ENCODE measurements at regions not wholly inside any gene's neighbourhood (a gene's known extent, or its start where the extent isn't known, plus 50 kb on each side); places are given as distances from the start of the nearest gene placed in this dataset.

DNA sequence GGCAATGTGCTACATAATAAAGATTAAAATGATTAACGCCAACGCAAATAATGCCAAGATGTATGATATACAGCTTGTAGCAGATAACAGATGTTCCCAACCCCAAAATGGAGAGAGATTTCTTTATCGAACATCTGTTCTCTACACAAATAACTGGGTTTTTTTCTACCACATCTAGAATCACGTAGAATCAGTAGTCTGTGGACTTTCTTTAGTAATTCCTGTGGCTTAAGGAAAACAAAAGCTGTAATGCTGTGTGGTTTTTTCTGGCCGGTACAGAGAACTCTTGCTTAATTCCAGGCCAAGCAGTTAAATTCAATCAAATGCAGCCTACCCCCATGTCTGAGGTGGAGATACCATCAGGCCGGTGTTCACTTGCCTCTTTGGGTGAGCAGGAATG, 303.4 kb downstream of the FAT3 start:
- no peak overlapping the region for H3K27ac Mint-ChIP-seq (ENCODE audit: unreplicated experiment)
- no peaks in the 10 kb centered on the region for H3K27me3 Mint-ChIP-seq (ENCODE audit: unreplicated experiment)
- no peak for DNase-seq (ENCODE audit: low spot score)
- TF ChIP-seq CTCF (IDR thresholded peaks at IDR 0.05; ENCODE audit: unreplicated experiment): no peak
- H3K4me3 Mint-ChIP-seq (ENCODE audit: unreplicated experiment): no peak overlapping the region
- H3K9me3 Mint-ChIP-seq (ENCODE audit: unreplicated experiment): no peaks in the 10 kb centered on the region
- H3K4me1 Mint-ChIP-seq (ENCODE audit: unreplicated experiment): no peaks in the 10 kb centered on the region
- H3K36me3 Mint-ChIP-seq (ENCODE audit: low read depth, unreplicated experiment): no peaks in the 10 kb centered on the region

DNA sequence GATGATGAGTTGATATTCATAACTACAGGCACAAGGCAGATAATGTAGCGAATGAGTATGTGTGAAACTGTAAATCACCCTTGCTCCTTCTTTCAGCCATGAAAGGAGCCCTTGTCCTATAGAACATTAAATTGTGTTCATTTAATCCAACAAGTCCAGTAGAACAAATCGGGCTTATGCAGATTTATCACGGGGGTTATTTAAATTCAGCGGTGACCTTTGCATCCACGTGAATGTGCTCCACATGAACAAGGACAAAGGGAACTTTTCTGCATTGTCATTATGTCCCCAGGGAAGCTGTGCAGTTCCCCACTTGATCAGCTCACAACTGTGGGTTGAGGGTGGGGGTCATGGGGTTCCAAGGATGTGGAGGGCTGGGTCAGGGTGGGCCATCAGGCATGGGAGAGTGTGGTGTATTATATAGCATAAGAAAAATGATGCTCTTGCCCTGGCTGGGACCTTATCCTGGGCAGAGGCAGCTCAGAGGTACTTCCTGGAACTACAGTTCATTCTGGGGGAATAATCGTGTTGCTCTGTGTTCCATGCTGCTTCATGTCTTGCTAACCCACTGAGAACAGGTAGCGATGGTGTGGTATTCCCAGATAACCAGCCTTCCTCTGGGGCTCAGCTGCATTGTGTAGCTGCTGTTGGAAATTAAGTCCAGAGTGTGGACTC, 306.6 kb downstream of the FAT3 start:
- H3K4me1 Mint-ChIP-seq (ENCODE audit: unreplicated experiment): no peaks in the 10 kb centered on the region
- H3K4me3 Mint-ChIP-seq (ENCODE audit: unreplicated experiment): no peak overlapping the region
- H3K27ac Mint-ChIP-seq (ENCODE audit: unreplicated experiment): no peak overlapping the region
- no peak for DNase-seq (ENCODE audit: low spot score)
- no peaks in the 10 kb centered on the region for H3K36me3 Mint-ChIP-seq (ENCODE audit: low read depth, unreplicated experiment)
- no peak for TF ChIP-seq CTCF (IDR thresholded peaks at IDR 0.05; ENCODE audit: unreplicated experiment)
- H3K9me3 Mint-ChIP-seq (ENCODE audit: unreplicated experiment): no peaks in the 10 kb centered on the region
- H3K27me3 Mint-ChIP-seq (ENCODE audit: unreplicated experiment): no peaks in the 10 kb centered on the region

GRCh38 chr11:92533657-92534335, 309.2 kb downstream of the FAT3 start:
- Mint-ChIP-seq H3K27me3 (ENCODE audit: unreplicated experiment) (no peaks in the 10 kb centered on the region), H3K4me1 (ENCODE audit: unreplicated experiment) (no peaks in the 10 kb centered on the region), H3K36me3 (ENCODE audit: low read depth, unreplicated experiment) (no peaks in the 10 kb centered on the region), H3K4me3 (ENCODE audit: unreplicated experiment) (no peak overlapping the region), H3K9me3 (ENCODE audit: unreplicated experiment) (no peaks in the 10 kb centered on the region), H3K27ac (ENCODE audit: unreplicated experiment) (no peak overlapping the region)
- DNase-seq (ENCODE audit: low spot score): no peak
- no peak for TF ChIP-seq CTCF (IDR thresholded peaks at IDR 0.05; ENCODE audit: unreplicated experiment)

DNA sequence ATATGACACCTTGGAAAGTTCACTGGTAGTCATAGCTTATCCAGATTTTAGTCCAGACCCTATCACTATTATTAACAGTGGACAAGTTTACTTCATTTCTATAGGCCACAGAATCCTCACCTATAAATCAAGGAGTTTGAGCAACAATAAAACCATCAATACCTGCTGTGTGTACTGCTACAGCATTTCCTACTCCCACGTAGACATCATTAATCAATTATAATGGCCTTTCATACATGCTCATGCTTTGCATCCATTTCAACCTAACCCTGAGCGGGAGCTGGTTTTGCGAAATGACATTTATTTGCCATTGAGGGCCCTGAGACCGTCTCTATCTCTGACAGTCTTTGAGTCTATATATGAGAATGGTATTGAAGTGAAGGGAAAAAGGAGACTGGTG, 312.3 kb downstream of the FAT3 start:
- DNase-seq (ENCODE audit: low spot score): no peak
- H3K27me3 Mint-ChIP-seq (ENCODE audit: unreplicated experiment): no peaks in the 10 kb centered on the region
- H3K27ac Mint-ChIP-seq (ENCODE audit: unreplicated experiment): no peak overlapping the region
- no peaks in the 10 kb centered on the region for H3K36me3 Mint-ChIP-seq (ENCODE audit: low read depth, unreplicated experiment)
- no peak for TF ChIP-seq CTCF (IDR thresholded peaks at IDR 0.05; ENCODE audit: unreplicated experiment)
- H3K4me3 Mint-ChIP-seq (ENCODE audit: unreplicated experiment): no peak overlapping the region
- no peaks in the 10 kb centered on the region for H3K9me3 Mint-ChIP-seq (ENCODE audit: unreplicated experiment)
- peaks cover 11% of the 10 kb centered on the region for H3K4me1 Mint-ChIP-seq (ENCODE audit: unreplicated experiment)

GRCh38 chr11:92540096-92540495, 315.5 kb downstream of the FAT3 start:
- TF ChIP-seq CTCF (IDR thresholded peaks at IDR 0.05; ENCODE audit: unreplicated experiment): no peak
- no peaks in the 10 kb centered on the region for H3K36me3 Mint-ChIP-seq (ENCODE audit: low read depth, unreplicated experiment)
- H3K27me3 Mint-ChIP-seq (ENCODE audit: unreplicated experiment): no peaks in the 10 kb centered on the region
- H3K9me3 Mint-ChIP-seq (ENCODE audit: unreplicated experiment): no peaks in the 10 kb centered on the region
- H3K4me1 Mint-ChIP-seq (ENCODE audit: unreplicated experiment): peaks cover 11% of the 10 kb centered on the region
- no peak overlapping the region for H3K27ac Mint-ChIP-seq (ENCODE audit: unreplicated experiment)
- no peak overlapping the region for H3K4me3 Mint-ChIP-seq (ENCODE audit: unreplicated experiment)
- no peak for DNase-seq (ENCODE audit: low spot score)

All from endothelial cell (in vitro differentiated cells).